ENCODE measurements at regions not wholly inside any gene's neighbourhood (a gene's known extent, or its start where the extent isn't known, plus 50 kb on each side); places are given as distances from the start of the nearest gene placed in this dataset.
"Not testable (repeated sequence)": the region's sequence is repeated elsewhere in the genome, so short reads cannot be mapped to it uniquely, and the experiment has no call there.

GRCh38 chr13:65339241-65339640 is 1890.9 kb downstream of the PCDH9 start:
- no peak for DNase-seq

- no peak for DNase-seq
Measured at GRCh38 chr13:65336916-65337315, 1893.2 kb downstream of the PCDH9 start.

- DNase-seq = no peak
Measured at GRCh38 chr13:65336087-65336749, 1893.9 kb downstream of the PCDH9 start.

- no peak for DNase-seq
Measured at GRCh38 chr13:65330691-65331090, 1899.4 kb downstream of the PCDH9 start.

GRCh38 chr13:65330287-65330686 is 1899.8 kb downstream of the PCDH9 start:
- DNase-seq = no peak

- not testable (repeated sequence) for DNase-seq
Measured at GRCh38 chr13:65323192-65323591, 1906.9 kb downstream of the PCDH9 start.

- DNase-seq = not testable (repeated sequence)
Measured at GRCh38 chr13:65321423-65321822, 1908.7 kb downstream of the PCDH9 start.

- DNase-seq = no peak
Measured at GRCh38 chr13:65314008-65314407, 1916.1 kb downstream of the PCDH9 start.

- no peak for DNase-seq
Measured at GRCh38 chr13:65310663-65311328, 1919.3 kb downstream of the PCDH9 start.

- no peak for DNase-seq
Measured at GRCh38 chr13:65309906-65310305, 1920.2 kb downstream of the PCDH9 start.

GRCh38 chr13:65308729-65309128 is 1921.4 kb downstream of the PCDH9 start:
- DNase-seq = not testable (repeated sequence)

GRCh38 chr13:65307056-65307455 is 1923.1 kb downstream of the PCDH9 start:
- no peak for DNase-seq

GRCh38 chr13:65302691-65303090 is 1927.4 kb downstream of the PCDH9 start:
- DNase-seq = no peak

GRCh38 chr13:65301506-65301905 is 1928.6 kb downstream of the PCDH9 start:
- no peak for DNase-seq

GRCh38 chr13:65300220-65300619 is 1929.9 kb downstream of the PCDH9 start:
- DNase-seq = no peak

GRCh38 chr13:65293530-65294198 is 1936.5 kb downstream of the PCDH9 start:
- no peak for DNase-seq

GRCh38 chr13:65292488-65292901 is 1937.6 kb downstream of the PCDH9 start:
- DNase-seq = no peak

GRCh38 chr13:65287405-65287804 is 1942.7 kb downstream of the PCDH9 start:
- no peak for DNase-seq

- no peak for DNase-seq
Measured at GRCh38 chr13:65275838-65276630, 1954.1 kb downstream of the PCDH9 start.

GRCh38 chr13:65275108-65275507 is 1955.0 kb downstream of the PCDH9 start:
- DNase-seq = no peak

GRCh38 chr13:65273811-65274420 is 1956.2 kb downstream of the PCDH9 start:
- DNase-seq = not testable (repeated sequence)

GRCh38 chr13:65268009-65268408 is 1962.1 kb downstream of the PCDH9 start:
- DNase-seq = no peak

- DNase-seq = no peak
Measured at GRCh38 chr13:65265988-65266387, 1964.1 kb downstream of the PCDH9 start.

All from activated CD8-positive, alpha-beta memory T cell treated with anti-CD3 and anti-CD28 coated beads, Interleukin-2, amount 50 U/mL, for 4 hours (primary cell).